ENCODE measurements at regions not wholly inside any gene's neighbourhood (a gene's known extent, or its start where the extent isn't known, plus 50 kb on each side); places are given as distances from the start of the nearest gene placed in this dataset.

- TF ChIP-seq EZH2 (IDR thresholded peaks at IDR 0.05) (no peak), POLR2AphosphoS5 (IDR thresholded peaks at IDR 0.05; ENCODE audit: borderline replicate concordance, low read depth, low read length) (no peak), FOXP2 (optimal IDR thresholded peaks at IDR 0.05; ENCODE audit: control extremely low read depth, extremely low read length, insufficient read depth) (no peak)
These were observed 151.9 kb upstream of the RND3 start for GRCh38 chr2:150639383-150639782.
